GM23338 (cell line): ENCODE measurements at regions not wholly inside any gene's neighbourhood (a gene's known extent, or its start where the extent isn't known, plus 50 kb on each side); places are given as distances from the start of the nearest gene placed in this dataset.

Source experiments
- CREB1 ChIP-seq: fragments of 250-450 bp; sonication (Bioruptor Pico); IDR thresholded peaks from 2 replicates; pipeline ENCODE4 v1.5.0; 2020; ENCODE audit warnings: low read depth, mild to moderate bottlenecking, moderate library complexity
- CTCF ChIP-seq, 2 experiments: fragments of 200-600 bp in 1 of 2; sonication (generic) in 1 of 2; conservative IDR thresholded peaks; 2 replicates each; pipeline versions ENCODE4 v1.5.1 to v1.6.1; 2016 to 2017; ENCODE audit warnings: antibody characterized with exemption in 2 of 2, low read depth in 2 of 2, mild to moderate bottlenecking in 2 of 2, moderate library complexity in 1 of 2
- EZH2 ChIP-seq: fragments of 200-600 bp; sonication (generic); IDR thresholded peaks from one replicate; pipeline ENCODE4 v1.8.0; 2017; ENCODE audit warnings: antibody characterized with exemption, mild to moderate bottlenecking, low read depth; ENCODE audit not compliant: unreplicated experiment
- REST ChIP-seq: IDR thresholded peaks from one replicate; pipeline ENCODE4 v1.6.1; 2018; ENCODE audit warnings: antibody characterized with exemption; ENCODE audit not compliant: unreplicated experiment

GRCh38 chr4:178082906-178083305 is 640.7 kb upstream of the AGA start:
- TF ChIP-seq CTCF (conservative IDR thresholded peaks at IDR 0.05; ENCODE audit: low read depth in 2 of 2): no peak
- no peak for TF ChIP-seq EZH2
- TF ChIP-seq CREB1 (CRISPR knock-in tag): no peak
- TF ChIP-seq REST: no peak
